H1 (cell line): ENCODE measurements at regions not wholly inside any gene's neighbourhood (a gene's known extent, or its start where the extent isn't known, plus 50 kb on each side); places are given as distances from the start of the nearest gene placed in this dataset.

Experiments used
- CHD7 ChIP-seq: fragments of 300-600 bp; sonication (generic); IDR thresholded peaks from 2 replicates; pipeline ENCODE4 v1.7.1; 2012; ENCODE audit warnings: low read length, moderate library complexity, mild to moderate bottlenecking, inconsistent platforms; ENCODE audit not compliant: insufficient replicate concordance
- KDM5A ChIP-seq: fragments of 200-600 bp; IDR thresholded peaks from 2 replicates; pipeline ENCODE4 v1.7.1; 2012; ENCODE audit warnings: mild to moderate bottlenecking, low read length, inconsistent platforms, mixed read lengths
- SIN3A ChIP-seq, 2 experiments: IDR thresholded peaks in 1 of 2; conservative IDR thresholded peaks in 1 of 2; 2 replicates each; pipeline ENCODE4 v1.6.1; 2011 to 2012; ENCODE audit warnings: low read length in 2 of 2, improper control_type of control experiment in 1 of 2, low read depth in 1 of 2, mild to moderate bottlenecking in 1 of 2
- TAF7 ChIP-seq: optimal IDR thresholded peaks from 2 replicates; pipeline ENCODE3; 2011; ENCODE audit warnings: low read depth, mild to moderate bottlenecking, inconsistent platforms, low read length, moderate library complexity, borderline replicate concordance
- ZNF274 ChIP-seq: IDR thresholded peaks from 2 replicates; pipeline ENCODE4 v1.7.0; 2012; ENCODE audit warnings: low read length, borderline replicate concordance; ENCODE audit errors: extremely low read depth

DNA sequence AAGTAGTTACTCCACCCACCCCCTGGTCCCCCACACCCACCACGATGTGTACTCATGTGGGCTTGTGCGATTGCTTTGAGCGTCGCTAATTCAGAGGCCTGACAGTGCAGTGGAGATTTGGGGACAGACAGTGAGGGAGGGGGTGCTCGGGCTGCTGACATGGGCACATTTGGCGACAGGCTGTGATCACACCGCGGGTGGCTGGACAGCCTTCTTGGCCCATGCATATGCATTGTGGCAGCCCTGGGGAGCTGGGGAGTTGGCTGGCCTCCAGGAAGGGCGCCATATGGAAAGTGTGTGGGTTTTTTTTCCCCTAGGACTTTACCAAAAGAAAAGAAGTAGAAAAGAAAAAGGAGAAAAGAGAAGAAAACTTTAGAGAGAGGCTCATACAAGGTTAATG, 275.5 kb upstream of the N4BP1 start (continued):
- TF ChIP-seq SIN3A (conservative IDR thresholded peaks at IDR 0.05 in 1 of 2, IDR thresholded peaks at IDR 0.05 in 1 of 2; ENCODE audit: low read depth in 1 of 2, low read length in 2 of 2), result no peak
- no peak for TF ChIP-seq KDM5A
- TF ChIP-seq CHD7, result no peak
- TF ChIP-seq ZNF274, result no peak
- no peak for TF ChIP-seq TAF7
